DND-41 (cell line): ENCODE measurements at regions not wholly inside any gene's neighbourhood (a gene's known extent, or its start where the extent isn't known, plus 50 kb on each side); places are given as distances from the start of the nearest gene placed in this dataset.

ENCODE experiments used
- ATAC-seq: fragments of 200-7000 bp; cut with Tn5 transposase; 3 replicates; pipeline ENCODE4 v1.9.1; 2021; ENCODE audit warnings: low read depth; ENCODE audit not compliant: insufficient read depth
- DNase-seq: peaks from one replicate; pipeline ENCODE4 v3.0.0-alpha.2; 2020
- H2AFZ ChIP-seq: 2 replicates; pipeline ENCODE4 v1.6.0; 2012; ENCODE audit warnings: low read depth, low read length
- H3K27ac ChIP-seq: 2 replicates; pipeline ENCODE4 v1.5.1; 2012; ENCODE audit warnings: low read length, inconsistent platforms
- H3K27me3 ChIP-seq: fragments of 200-600 bp; sonication (generic); 2 replicates; pipeline ENCODE4 v1.6.0; 2012; ENCODE audit warnings: low read length, mild to moderate bottlenecking, inconsistent platforms; ENCODE audit not compliant: insufficient read depth, poor library complexity
- H3K36me3 ChIP-seq: 2 replicates; pipeline ENCODE4 v1.5.1; 2012; ENCODE audit warnings: low read length, inconsistent platforms; ENCODE audit not compliant: insufficient read depth
- H3K4me1 ChIP-seq: 2 replicates; pipeline ENCODE4 v1.5.1; 2012; ENCODE audit warnings: mild to moderate bottlenecking, low read length; ENCODE audit not compliant: insufficient read depth
- H3K4me2 ChIP-seq: 2 replicates; pipeline ENCODE4 v1.6.0; 2012; ENCODE audit warnings: mild to moderate bottlenecking, moderate library complexity, low read length, inconsistent platforms; ENCODE audit not compliant: insufficient read depth
- H3K4me3 ChIP-seq, 2 experiments: fragments of 200-600 bp in 1 of 2; shearing (Covaris generic) in 1 of 2; 2 replicates each; pipeline ENCODE4 v1.5.1; 2012 to 2016; ENCODE audit warnings: inconsistent platforms in 2 of 2, low read length in 2 of 2, mild to moderate bottlenecking in 2 of 2, low read depth in 1 of 2, moderate library complexity in 1 of 2
- H3K79me2 ChIP-seq: 2 replicates; pipeline ENCODE4 v1.6.0; 2012; ENCODE audit warnings: low read length, inconsistent platforms; ENCODE audit not compliant: insufficient read depth
- H3K9ac ChIP-seq: 2 replicates; pipeline ENCODE4 v1.6.0; 2012; ENCODE audit warnings: low read depth, mild to moderate bottlenecking, inconsistent platforms, low read length, moderate library complexity
- H3K9me3 ChIP-seq: 2 replicates; pipeline ENCODE4 v1.5.1; 2012; ENCODE audit warnings: low read length, moderate library complexity, mild to moderate bottlenecking, inconsistent platforms; ENCODE audit not compliant: insufficient read depth, severe bottlenecking
- H4K20me1 ChIP-seq: 2 replicates; pipeline ENCODE4 v1.6.0; 2012; ENCODE audit warnings: low read length; ENCODE audit not compliant: insufficient read depth
- EZH2 ChIP-seq: IDR thresholded peaks from 3 replicates; pipeline ENCODE4 v1.6.1; 2012; ENCODE audit warnings: borderline replicate concordance, low read depth, mild to moderate bottlenecking, moderate library complexity, low read length, inconsistent platforms; ENCODE audit not compliant: severe bottlenecking
- TF ChIP-seq, protein P1 (sequence below): IDR thresholded peaks from 2 replicates; pipeline ENCODE4 v1.5.1; 2012; ENCODE audit warnings: borderline replicate concordance, low read length, moderate library complexity, mild to moderate bottlenecking; ENCODE audit not compliant: poor library complexity, severe bottlenecking; ENCODE audit errors: extremely low read depth

DNA sequence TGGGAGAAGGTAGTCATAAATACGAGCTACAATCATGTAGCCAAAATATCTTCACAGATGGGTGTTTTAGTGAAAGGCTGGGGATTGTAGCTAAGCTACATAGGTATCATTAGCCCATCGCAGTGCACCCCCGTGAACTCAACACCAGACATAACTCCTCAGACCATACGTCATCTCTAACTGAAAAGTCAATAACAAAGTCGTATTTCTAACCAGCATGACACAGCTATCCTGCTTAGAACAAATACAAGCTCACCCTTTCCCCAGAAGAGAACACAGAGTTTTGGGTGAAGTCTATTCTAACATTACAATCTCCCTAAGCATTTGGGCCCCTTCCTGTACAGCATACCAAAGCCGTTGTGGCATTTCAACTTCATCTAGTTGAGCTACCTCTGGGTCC lies 636.6 kb upstream of the DPP6 start:
- no peak overlapping the region for H3K9ac ChIP-seq
- H3K36me3 ChIP-seq = no peaks in the 10 kb centered on the region
- H3K79me2 ChIP-seq = no peaks in the 10 kb centered on the region
- H2AFZ ChIP-seq = no peak overlapping the region
- no peak for TF ChIP-seq EZH2
- TF ChIP-seq, protein P1, sequence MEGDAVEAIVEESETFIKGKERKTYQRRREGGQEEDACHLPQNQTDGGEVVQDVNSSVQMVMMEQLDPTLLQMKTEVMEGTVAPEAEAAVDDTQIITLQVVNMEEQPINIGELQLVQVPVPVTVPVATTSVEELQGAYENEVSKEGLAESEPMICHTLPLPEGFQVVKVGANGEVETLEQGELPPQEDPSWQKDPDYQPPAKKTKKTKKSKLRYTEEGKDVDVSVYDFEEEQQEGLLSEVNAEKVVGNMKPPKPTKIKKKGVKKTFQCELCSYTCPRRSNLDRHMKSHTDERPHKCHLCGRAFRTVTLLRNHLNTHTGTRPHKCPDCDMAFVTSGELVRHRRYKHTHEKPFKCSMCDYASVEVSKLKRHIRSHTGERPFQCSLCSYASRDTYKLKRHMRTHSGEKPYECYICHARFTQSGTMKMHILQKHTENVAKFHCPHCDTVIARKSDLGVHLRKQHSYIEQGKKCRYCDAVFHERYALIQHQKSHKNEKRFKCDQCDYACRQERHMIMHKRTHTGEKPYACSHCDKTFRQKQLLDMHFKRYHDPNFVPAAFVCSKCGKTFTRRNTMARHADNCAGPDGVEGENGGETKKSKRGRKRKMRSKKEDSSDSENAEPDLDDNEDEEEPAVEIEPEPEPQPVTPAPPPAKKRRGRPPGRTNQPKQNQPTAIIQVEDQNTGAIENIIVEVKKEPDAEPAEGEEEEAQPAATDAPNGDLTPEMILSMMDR = no peak
- no peak for ATAC-seq
- H3K27ac ChIP-seq = no peak overlapping the region
- no peak overlapping the region for H3K4me3 ChIP-seq
- no peak for DNase-seq
- no peak overlapping the region for H3K4me2 ChIP-seq
- no peaks in the 10 kb centered on the region for H4K20me1 ChIP-seq
- no peaks in the 10 kb centered on the region for H3K27me3 ChIP-seq
- peaks cover 2% of the 10 kb centered on the region for H3K9me3 ChIP-seq
- H3K4me1 ChIP-seq = no peaks in the 10 kb centered on the region

- TF ChIP-seq, protein P1 = no peak
- TF ChIP-seq EZH2 = no peak
- H3K27ac ChIP-seq = peak overlapping the region; percentile 68
- ATAC-seq = peak; percentile 90
- H3K4me3 ChIP-seq = no peak overlapping the region
- H3K9ac ChIP-seq = peak overlapping the region; percentile 19; the same call in 1 of the 2 replicates
- peak overlapping the region; percentile 40; the same call in 1 of the 2 replicates for H2AFZ ChIP-seq
- H3K36me3 ChIP-seq = no peaks in the 10 kb centered on the region
- 0 out of 2 replicates have a peak overlapping the region, but pooled peaks have one; percentile 20 for H3K4me2 ChIP-seq
- no peaks in the 10 kb centered on the region for H4K20me1 ChIP-seq
- DNase-seq = peak; percentile 34
- no peaks in the 10 kb centered on the region for H3K79me2 ChIP-seq
- no peaks in the 10 kb centered on the region for H3K27me3 ChIP-seq
- H3K4me1 ChIP-seq = peaks cover 19% of the 10 kb centered on the region
- H3K9me3 ChIP-seq = no peaks in the 10 kb centered on the region
Measured at GRCh38 chr7:153422291-153423209, 629.6 kb upstream of the DPP6 start.

- Histone ChIP-seq H3K27me3 (no peaks in the 10 kb centered on the region), H3K27ac (peak overlapping the region; percentile 47; the same call in 1 of the 2 replicates), H3K79me2 (no peaks in the 10 kb centered on the region), H3K4me3 (no peak overlapping the region), H2AFZ (no peak overlapping the region), H3K36me3 (no peaks in the 10 kb centered on the region), H3K4me1 (peaks cover 19% of the 10 kb centered on the region), H4K20me1 (no peaks in the 10 kb centered on the region), H3K4me2 (no peak overlapping the region), H3K9me3 (no peaks in the 10 kb centered on the region), H3K9ac (no peak overlapping the region)
- no peak for ATAC-seq
- no peak for DNase-seq
- TF ChIP-seq, protein P1 = no peak
- TF ChIP-seq EZH2 = no peak
Measured at GRCh38 chr7:153423210-153423590, 629.0 kb upstream of the DPP6 start.
